SW480 (cell line): ENCODE measurements at regions not wholly inside any gene's neighbourhood (a gene's known extent, or its start where the extent isn't known, plus 50 kb on each side); places are given as distances from the start of the nearest gene placed in this dataset.
"Not testable (repeated sequence)": the region's sequence is repeated elsewhere in the genome, so short reads cannot be mapped to it uniquely, and the experiment has no call there.

Source experiments
- DNase-seq: peaks from one replicate; pipeline ENCODE4 v3.0.0-alpha.2; 2016; ENCODE audit warnings: low spot score

DNA sequence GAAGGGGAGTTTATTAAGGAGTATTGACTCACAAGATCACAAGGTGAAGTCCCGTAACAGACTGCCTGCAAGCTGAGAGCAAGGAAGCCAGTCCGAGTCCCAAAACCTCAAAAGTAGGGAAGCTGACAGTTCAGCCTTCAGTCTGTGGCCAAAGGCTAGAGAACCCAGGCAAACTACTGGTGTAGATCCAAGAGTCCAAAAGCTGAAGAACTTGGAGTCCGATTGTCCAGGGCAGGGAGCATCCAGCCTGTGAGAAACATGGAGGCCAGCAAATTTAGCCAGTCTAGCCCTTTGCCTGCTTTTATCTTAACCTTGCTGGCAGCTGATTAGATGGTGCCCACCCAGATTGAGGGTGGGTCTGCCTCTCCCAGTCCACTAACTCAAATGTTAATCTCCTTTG is 621.9 kb upstream of the ITGA1 start:
- DNase-seq = not testable (repeated sequence)

DNA sequence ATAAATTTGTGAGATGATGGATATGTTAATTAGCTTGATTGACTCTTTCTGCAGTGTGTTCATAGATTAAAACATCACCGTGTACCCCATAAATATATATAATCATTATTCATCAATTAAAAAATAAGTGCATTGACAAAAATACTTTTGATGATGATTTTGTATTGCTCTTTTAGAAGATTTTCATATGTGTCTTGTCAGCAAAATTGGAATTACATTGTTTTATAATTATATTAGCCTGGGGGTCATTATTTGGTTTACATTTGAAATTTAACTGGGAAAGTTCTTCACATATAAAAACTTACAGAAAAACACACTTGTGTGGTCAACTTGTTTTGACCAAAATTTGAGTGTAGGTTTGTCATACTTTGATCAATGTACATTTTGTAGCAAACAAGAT is 614.6 kb upstream of the ITGA1 start:
- DNase-seq = no peak

DNA sequence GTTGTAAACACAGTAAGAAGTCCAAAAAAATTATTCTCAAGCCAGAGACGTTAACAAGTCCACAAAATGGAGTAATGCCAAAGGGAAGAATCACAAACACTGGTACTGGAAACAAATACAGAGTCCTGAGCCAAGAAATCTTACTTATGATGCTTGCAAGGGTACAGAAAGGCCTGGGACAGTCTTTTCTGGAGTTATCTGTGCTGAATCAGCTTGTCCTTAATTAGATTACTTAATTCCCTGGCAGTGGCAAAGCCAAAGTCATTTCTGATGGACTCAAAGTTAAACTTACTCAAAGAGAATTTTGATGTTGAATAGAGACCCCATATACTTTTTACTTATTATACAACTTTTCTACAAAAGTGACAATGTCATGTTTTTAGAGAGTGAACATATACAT is 610.5 kb upstream of the ITGA1 start:
- no peak for DNase-seq

DNA sequence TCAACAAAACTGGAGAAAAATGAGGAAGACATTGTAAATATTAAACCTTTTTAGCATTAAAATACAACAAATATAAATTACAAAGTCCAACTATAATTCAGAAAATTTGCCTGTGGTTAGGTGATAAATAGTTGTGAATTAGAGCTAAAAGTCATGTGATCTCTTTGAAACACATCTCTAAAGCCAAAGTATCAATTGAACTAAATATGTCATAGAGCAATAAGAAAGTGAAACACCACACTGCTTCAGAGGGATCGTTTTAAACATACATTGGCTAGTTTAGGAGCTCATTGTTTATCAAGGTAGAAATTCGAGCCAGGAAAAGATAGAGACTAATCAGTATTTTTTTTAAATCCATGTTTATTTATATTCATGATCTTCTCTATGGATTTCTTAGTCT is 606.3 kb upstream of the ITGA1 start:
- no peak for DNase-seq

DNA sequence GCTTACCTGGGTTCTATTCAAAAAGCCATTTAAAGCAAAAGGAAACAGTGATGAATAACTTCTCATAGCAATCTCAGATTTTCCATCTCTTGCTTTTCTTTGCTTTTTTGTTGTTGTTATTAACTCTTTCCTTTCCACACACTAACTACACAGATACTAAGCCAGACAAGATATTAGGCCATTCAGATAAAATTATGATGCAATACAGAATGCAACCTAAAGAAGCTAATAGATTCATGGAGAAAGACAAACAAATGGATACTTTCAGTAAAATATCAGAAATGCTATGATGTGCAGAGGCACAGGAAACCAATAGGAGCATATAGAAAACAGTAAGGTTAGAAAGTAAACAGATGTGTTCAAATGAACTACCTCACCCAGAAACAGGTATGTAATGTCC is 597.0 kb upstream of the ITGA1 start:
- DNase-seq = no peak

DNA sequence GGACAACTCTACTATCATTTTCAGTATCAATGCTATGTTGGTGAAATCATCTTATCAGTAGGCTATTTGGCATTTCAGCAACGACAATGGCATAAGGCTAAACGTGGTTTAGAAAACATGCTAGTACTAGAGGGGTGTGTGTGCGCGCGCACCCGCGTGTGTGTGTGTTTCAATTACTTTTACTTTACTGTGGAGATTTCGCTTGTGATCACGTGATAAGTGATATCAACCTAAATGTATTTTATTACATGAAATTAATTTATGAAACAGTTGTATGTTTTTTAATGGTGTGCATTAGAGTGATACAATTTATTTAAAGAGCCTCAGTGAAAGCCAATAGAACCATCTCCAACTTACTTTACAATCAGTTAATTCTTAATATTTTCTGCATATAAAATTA is 587.9 kb upstream of the ITGA1 start:
- no peak for DNase-seq

DNA sequence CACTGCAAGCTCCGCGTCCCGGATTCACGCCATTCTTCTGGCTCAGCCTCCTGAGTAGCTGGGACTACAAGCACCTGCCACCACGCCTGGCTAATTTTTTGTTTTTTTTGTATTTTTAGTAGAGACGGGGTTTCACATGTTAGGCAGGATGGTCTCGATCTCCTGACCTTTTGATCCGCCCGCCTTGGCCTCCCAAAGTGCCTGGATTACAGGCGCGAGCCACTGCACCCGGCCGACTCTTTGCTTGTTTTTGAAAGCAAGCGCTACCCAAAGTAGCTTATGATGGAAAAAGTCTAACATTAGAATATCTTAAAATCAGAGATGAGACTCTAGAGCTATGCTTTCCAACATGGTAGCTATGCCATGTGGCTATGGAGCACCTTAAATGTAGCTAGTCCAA is 585.5 kb upstream of the ITGA1 start:
- DNase-seq = no peak

DNA sequence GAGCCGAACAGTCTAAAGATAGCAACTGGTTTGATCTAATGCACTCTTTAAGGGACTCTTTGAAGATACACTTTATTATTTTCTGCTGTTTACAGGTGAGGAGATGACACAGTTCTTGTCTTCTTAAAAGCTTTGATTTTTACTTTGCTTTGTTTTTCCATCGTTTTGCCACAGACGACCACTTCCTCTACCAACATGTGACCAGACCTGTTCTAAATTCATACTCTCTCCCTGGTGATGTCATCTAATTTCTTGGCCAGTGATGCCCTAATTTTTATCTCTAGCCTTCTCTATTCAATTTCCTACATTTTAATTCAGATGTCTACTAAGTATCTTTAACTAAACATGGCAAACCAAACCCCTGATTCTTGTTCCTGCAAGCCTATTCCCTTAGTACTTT is 583.4 kb upstream of the ITGA1 start:
- DNase-seq = no peak
